Medulla oblongata (tissue), 1 donor: ENCODE measurements at regions not wholly inside any gene's neighbourhood (a gene's known extent, or its start where the extent isn't known, plus 50 kb on each side); places are given as distances from the start of the nearest gene placed in this dataset.
"Not testable (repeated sequence)": the region's sequence is repeated elsewhere in the genome, so short reads cannot be mapped to it uniquely, and the experiment has no call there.

ENCODE experiments used
- DNase-seq: peaks from one replicate; pipeline ENCODE4 v3.0.0-alpha.2; 2015; ENCODE audit errors: extremely low spot score

DNA sequence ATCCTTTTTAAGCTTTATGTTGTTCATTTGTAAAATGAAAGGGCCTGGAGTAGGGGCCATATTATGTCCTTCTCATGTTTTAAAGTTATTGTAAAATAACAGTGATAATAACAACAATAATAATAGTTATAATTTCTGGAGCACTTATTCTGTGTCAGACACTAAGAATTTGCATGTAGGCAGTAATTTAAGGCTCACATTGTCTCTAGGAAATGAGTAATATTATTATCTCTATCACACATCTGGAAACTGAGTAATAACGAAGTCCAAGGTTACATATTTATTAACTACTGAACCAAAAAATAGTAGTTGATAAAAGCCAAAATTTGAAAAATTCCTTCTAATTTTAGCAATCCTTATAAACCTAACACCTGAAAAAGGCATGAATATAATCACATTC lies 520.7 kb upstream of the PABPC4L start:
- no peak for DNase-seq

DNA sequence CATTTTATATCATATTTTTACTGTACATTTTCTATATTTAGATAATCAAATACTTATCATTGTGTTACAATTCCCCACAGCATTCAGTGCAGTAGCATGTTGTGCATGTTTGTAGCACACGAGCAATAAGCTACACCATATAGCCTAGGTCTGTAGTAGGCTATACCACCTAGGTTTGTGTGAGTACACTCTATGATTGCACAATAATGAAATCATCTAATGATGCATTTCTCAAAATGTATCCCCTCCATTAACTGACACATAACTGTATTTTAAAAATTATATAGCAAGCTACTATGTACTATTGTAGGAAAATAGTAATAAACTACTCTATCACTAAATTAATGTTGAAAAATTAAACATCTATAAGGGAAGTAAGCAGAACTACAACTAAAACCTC lies 518.4 kb upstream of the PABPC4L start:
- DNase-seq, result no peak

DNA sequence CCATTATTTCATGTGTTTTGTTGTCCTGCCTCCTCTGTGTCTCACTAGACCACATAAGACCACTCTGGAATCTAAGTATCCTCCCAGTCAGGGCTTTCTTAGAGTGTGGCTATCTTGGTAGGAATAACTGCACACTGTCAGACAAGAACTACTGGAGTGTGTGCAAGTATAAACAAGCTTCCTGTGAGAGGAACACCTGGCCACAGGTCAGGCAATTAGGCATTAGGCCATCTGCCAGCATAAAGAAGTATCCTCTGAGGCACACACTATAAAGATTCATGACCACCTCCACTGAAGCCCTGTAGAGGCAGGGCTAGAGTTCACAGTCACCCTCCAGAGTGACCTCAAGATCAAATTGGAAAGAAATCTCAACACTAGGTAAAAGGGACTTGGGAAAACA lies 507.0 kb upstream of the PABPC4L start:
- DNase-seq, result no peak

DNA sequence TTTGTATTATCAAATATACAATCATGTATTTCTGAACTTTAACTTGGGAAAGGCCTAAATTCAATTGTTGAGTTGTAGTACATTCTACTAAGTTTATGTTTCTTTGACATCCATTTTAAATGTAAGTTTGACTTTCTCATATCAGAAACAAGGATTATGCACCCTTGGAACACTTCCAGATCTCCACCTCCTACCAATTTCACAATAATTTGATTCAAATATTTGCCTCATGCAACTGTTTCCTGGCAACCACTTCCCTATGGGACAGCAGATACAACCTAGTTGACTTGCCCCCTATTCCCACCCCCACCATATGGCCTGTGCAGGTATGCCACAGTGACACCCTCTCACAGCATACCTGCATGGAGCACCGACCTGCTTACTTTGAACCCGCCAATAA lies 506.4 kb upstream of the PABPC4L start:
- no peak for DNase-seq

DNA sequence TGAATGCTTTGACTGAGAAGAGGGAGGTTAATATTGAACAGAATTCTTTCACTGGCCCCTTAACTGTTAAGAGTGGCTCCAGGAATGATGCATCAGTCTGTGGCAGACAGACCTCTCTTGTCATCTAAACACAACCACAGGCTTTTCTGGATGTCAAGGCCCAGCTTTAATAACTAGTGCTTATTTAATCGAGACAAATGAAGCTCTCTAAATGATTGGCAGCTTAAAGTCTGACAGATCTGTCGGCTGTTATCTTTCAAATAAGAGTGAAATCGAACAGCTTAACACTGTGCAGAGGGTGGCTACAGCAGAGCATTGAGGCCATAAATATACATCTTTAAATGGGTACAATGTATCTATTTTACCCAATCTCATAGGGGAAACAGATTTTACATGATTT lies 500.8 kb upstream of the PABPC4L start:
- DNase-seq, result no peak

DNA sequence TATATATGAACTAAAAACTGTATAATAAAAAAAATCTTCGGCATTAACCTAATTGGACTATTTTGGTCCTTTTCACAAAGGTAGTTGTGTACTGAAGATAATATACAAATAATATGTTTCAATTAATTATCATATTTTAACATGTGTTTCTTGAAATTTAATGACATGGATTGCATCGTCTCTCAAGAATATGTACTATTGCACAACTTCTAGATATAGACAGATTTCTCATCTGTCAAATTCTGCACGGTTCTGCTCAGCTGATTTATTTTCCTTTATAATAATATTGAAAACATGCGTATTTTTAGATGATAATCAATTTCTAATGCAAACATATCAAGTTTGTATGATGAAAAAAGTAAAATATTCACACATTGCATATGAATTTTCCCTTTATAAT lies 498.7 kb upstream of the PABPC4L start:
- no peak for DNase-seq

DNA sequence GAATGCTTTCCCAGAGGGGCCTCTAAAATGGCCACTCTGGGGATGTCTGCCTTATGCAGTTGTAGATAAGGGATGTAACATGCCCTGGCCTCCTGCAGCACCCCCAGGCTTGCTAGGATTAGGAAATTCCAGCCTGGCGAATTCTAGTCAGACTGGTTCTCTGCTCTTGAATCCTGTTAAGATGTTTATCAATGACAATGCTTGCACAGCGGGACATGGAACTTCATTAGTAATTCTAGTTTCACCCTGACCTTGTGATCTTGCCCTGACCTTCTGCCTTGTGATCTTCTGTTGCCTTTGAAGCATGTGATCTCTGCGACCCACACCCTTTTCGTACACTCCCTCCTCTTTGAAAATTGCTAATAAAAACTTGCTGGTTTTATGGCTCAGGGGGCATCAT lies 497.2 kb upstream of the PABPC4L start:
- DNase-seq, result not testable (repeated sequence)

DNA sequence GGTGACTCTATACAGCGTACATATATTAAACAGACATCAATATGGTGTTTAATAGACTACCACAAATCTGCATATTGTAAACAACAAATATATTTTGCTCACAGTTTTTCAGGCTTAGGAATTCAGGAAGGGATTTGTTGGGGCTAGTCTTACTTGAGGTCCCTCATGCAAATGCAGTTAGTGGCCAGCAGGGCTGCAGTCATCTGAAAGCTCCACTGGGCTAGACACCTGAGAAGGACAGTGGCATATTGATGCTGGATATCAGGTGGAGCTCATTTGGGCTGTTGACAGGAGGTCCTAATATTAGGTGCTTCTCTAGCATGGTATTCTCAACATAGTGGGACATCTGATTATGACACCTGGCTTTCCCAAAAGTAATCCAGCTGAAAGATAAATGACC lies 493.8 kb upstream of the PABPC4L start:
- no peak for DNase-seq

DNA sequence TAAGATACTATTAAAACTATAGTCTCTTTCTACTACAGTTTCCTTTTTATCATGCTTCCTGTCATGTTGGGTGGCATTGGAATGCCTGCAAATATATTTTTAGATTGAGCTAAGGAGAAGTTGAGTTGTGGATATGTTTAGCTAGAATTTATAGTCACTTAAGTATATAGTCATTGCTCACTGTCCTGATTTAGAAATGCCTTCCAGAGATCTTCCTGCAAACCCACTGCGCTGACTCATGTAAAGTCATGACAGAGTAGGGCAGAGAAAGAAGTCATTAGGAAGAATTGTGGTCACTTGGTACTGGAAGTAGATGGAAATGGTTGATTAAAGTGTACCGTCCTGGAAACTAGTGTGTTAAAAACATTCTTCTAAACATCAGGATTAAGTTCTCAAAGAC lies 490.3 kb upstream of the PABPC4L start:
- no peak for DNase-seq

DNA sequence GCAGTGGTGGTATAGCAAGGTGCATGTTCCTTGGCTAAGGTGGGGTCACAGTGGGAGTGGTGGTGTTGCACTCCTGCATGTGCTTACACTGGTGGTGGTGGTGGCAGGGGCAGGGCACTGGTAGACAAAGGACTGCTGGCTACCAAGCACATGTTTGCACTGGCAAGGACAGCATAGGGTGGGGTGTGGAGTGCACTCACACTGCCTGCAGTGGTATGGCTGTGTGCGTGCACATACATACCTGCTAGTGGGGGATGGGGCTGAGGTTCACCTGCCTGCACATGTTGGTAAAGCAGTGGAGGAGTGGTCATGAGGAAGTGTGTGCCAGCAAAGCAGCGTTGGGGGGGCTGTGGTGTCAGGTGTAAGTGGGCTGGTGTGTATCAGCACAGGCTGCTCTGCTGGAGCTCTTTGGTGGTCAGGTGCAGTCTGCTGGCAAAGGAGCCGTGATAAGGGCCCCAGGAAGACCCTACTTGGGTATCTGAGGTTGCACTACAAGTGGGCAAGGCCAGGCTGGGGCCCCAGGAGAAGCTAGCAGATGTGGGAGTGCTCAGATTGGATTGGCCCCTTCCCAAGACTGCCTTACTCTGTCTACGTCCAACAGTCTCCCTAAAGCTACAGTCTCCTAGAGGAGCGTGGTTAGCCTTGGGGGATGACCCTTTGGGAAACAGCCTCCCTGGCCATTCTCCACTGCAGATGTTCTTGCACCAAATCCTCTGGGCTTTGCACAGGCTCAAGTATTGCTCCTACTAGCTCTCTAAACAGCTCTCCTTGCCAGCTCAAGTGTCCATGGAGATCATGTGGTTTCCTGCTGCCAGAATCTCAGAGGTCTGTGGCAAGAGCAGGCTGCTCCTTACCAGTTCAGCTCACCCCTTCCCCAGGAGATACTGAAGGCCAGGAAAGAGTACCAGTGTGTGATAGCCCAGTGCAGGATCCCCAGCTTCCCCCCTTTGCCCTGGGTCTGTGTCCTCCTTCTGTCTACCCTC lies 486.3 kb upstream of the PABPC4L start:
- no peak for DNase-seq

DNA sequence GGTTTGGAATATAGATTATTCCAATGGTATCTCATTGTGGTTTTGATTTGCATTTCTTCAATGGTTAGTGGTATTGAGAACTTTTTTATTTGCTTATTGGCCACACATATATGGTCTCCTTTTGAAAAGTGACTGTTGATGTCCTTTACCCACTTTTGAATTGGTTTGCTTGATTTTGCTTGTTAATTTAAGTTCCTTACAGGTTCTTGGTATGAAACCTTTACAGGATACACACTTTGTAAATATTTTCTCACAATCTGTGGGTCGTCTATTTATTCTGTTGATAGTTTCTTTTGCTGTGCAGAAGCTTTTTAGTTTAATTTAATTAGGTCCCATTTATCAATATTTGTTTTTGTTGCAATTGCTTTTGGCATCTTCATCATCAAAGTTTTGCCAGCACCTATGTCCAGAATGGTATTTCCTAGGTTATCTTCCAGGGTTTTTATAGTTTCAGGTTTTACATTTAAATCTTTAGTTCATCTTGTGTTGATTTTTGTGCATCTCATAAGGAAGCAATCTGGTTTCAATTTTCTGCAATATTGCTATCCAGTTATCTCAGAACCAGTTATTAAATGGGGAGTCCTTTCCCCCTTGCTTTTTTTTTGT lies 475.7 kb upstream of the PABPC4L start:
- DNase-seq, result no peak

DNA sequence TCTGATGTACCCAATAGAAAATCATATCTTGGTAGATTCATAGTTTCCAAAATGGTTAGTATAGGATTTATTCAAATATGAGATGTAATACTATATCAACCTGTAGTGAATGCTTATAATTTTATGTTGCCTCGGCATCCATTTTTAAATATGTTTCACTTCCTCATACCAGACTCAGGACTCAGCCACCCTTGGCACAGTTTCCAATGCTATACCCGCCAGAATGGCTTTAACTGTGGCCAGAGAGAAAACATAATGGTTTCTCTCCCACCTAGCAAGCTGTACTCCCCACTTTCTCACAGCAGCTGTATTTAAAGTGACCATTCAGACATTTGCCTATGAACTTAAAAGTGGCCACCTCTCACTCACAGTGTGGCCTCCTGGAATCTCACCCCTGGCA lies 466.6 kb upstream of the PABPC4L start:
- no peak for DNase-seq

DNA sequence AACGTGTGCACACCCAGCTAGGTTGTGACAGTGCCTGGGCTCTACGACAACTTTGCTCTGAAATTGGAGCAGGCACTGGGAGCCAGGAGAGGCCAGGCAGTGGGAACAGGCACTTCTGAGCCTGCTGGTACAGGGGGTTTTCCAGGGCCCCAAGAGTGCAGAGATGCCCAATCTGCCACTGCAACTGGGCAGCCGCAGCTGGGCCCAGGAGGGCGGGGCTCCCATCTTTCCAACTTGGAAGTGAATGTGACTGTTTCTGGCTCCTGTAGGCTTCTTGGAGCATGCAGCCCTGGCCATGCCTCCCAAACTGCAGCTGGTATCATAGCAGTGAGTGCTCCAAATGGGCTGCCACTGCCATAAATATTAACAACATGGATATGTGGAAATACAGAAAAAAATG lies 465.1 kb upstream of the PABPC4L start:
- DNase-seq, result no peak

DNA sequence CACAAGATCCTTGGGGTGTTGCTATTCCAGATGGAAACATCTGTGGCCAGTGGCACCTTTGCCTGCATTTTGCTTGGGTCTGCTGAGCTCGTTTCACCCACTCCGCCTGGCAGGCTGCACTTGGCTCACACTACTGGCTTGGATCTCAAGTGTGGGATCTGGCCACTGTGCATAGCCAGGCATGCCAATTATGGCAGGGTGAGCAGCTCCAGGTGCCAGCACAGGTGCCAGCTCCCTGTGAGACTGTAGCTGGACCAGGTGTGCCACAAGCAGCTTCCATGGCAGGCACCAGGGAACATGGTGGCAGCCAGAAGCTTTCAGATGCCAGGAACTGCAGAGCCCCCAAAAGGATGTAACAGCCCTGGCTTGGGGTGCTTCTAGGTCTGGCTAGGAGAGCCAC lies 463.8 kb upstream of the PABPC4L start:
- DNase-seq, result no peak

DNA sequence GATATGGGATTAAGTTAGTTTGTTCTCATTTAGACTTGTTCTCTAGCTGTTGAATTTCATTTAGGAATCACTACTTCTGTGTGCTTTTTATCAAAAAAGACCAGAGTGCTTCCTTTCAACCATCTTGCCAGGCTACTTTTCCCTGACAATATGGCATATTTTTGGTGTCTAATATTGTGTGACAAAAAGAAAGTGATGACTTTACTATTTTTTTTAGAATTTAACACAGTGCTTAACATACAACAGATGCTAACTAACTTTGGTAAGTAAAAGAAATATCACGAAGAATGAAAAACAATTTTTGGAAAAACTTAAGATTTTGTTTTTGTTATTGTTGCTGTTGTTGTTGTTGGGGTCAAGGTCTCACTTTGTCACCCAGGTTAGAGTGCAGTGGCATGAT lies 462.2 kb upstream of the PABPC4L start:
- no peak for DNase-seq

DNA sequence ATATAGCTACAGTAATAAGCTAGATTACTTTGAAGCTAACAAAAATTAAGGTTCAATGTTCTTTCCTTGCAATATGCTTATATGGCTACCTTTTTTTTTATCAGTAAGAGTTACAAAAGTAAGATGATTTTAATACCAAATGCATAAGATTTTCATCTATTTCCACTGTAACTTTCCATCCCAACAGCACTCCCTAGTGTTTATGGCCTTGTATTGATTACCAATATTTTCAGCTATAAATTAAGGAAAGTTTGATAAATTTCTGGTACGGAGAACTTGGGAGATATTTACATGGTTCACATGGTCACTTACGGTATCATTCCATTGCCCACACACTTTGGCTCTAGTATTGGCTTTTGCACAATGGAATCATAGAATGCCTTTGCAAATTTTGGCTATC lies 448.9 kb upstream of the PABPC4L start:
- DNase-seq, result no peak

DNA sequence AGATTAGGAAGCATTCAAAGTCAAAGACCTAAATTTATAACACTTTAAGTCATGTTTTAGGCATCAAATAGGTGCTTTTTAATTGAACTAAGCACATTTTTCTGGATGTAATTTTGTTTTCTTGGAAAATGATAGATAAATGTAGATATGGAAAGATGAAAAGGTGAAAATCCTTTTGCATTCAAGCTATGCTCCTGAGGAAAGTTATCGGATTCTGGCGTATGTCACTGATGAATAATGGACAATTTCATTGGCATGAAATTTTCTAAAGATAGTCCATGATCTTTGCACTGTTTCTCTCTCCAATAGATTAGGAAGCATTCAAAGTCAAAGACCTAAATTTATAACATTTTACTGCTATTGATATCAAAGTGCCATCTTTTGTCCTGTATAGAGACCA lies 444.2 kb upstream of the PABPC4L start:
- DNase-seq, result no peak

DNA sequence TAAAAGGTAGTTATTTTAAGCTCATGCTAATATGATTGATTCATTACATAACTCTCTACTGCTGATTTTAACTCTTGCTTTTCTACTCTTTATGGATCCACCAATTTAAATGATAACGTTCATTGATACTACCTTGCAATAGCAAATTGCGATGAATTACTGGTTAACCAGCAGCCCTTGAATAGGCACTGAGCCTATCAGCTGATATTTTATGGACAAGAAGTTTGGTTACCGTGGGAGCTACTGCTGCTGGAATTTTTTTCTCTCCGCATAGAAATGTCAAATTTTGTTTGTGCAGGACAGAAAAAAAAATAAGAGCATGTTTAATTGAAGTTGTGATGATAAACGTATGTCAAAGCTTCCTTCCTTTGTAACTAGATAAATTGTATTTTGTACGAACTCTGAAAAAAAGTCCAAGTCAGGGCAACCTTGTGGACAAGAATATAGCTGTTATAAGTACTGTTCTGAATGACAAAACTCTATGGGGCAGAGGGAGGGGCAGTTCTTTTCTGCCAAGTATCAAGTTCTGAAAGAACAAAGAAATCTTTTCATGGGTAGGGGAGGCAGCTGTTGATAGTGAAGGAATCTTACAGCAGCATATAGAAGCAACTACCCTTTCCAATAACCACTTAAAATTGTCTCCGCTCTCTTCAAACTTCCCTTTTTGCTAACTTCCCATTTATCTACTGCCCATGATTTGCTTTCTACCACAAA lies 434.9 kb upstream of the PABPC4L start:
- peak; percentile 12 for DNase-seq

DNA sequence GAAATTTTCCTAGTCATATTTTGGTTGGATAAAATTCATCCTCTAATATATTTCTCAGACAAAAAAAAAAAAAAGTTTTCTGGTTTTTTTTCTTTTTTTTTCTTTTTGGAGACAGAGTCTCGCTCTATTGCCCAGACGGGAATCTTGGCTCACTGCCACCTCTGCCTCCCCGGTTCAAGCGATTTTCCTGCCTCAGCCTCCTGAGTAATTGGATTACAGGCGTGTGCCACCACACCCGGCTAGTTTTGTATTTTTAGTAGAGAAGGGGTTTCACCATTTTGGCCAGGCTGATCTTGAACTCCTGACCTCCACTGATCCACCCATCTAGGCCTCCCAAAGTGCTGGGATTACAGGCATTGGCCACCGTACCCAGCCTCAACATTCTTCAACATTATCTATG lies 432.7 kb upstream of the PABPC4L start:
- no peak for DNase-seq

DNA sequence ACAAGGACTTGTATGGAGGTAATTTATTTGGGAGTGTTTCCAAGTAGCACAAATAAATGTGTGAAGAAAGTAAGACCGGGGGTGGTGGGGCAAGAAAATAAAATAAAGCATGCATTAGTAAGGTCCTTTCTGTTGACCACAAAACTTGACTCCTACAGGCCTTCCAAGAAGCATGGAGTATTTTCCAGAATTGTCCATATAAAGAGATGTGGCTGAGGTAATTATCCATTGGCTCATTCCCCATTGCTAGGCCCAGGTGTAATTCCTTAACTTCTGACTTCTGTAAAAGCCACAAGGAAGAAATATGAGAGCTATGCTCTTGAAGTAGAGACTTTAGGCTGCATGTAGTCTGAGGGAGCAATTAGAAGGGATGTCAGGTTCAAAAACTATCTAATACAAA lies 430.5 kb upstream of the PABPC4L start:
- no peak for DNase-seq

DNA sequence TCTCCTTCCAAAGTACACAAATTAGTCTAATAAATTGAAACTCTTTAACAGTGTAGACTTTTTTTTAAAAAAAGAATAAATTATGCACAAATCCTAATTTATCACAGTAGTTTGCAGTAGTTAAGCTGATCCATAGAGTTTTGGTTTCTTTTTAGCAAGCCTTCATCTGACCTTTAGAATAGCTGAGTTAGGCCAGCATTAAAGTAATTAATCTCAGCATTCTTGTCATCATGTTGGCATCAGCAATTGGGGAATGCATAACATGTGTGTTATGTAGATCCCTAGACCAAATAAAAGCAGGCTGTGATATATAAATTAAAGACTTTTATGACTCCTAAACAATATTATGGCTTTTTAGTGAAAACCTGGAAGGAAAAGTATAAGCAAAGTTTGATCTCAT lies 426.5 kb upstream of the PABPC4L start:
- DNase-seq, result no peak

DNA sequence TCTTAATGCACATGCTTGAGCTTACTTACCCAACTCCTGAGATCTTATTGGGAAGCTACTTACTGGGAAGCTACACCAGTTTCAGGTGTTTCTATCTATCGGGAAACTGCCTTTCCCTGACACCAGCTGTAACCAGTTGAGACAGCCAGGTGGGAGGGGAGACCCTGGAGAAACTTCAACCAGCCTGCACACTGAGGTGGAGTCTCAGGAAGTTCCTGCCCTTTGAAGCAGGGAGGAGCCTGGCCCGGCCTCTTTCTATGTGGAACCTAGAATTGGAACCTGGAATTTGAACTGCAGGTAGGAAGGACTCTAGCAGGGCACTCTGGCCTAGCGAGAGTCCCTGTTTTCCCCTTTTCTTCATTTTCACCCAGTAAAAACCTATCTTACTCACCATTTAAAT lies 425.8 kb upstream of the PABPC4L start:
- DNase-seq, result no peak

DNA sequence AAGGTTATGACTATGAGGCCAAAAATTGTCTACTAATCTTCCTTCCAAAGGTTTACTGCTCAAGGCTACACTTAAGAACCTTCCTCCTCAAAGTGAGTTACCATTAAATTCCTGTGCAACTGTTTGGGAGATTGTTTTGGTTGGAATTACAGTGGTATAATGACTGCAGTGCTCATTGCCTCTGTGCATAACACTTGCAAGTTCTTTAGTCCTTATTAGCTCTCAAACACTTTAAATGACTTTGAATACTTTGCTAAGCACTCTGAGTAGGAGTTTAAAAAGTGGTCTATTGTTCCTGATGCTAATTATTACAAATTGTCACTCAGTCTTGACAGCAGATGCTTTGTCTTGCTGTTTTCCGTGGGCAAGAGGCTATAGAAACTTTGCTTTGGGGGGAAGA lies 422.8 kb upstream of the PABPC4L start:
- DNase-seq, result no peak
